ENCODE measurements at regions not wholly inside any gene's neighbourhood (a gene's known extent, or its start where the extent isn't known, plus 50 kb on each side); places are given as distances from the start of the nearest gene placed in this dataset.

DNA sequence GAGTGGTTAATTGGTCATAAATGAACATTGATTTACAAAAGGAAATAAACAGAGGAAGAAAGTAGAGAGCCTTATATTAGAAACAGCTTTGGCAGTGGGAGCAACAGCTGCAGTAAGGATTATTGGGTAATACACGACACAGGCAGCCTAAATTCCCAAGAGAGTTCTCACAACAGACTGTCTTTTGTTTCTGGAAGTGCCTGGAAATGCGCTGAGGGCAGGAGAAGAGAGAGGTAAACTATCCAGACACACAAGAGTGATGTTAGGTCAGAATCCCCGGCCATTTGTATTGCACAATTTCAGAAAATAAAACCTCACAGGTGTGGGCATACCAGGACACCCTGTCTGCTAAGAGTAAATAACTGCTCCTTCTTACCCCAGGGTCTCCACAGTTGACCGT, 450.4 kb upstream of the CTNND2 start:
- DNase-seq (ENCODE audit: low read depth in 1 of 2, low spot score in 1 of 2): no peak
- TF ChIP-seq, protein P1, sequence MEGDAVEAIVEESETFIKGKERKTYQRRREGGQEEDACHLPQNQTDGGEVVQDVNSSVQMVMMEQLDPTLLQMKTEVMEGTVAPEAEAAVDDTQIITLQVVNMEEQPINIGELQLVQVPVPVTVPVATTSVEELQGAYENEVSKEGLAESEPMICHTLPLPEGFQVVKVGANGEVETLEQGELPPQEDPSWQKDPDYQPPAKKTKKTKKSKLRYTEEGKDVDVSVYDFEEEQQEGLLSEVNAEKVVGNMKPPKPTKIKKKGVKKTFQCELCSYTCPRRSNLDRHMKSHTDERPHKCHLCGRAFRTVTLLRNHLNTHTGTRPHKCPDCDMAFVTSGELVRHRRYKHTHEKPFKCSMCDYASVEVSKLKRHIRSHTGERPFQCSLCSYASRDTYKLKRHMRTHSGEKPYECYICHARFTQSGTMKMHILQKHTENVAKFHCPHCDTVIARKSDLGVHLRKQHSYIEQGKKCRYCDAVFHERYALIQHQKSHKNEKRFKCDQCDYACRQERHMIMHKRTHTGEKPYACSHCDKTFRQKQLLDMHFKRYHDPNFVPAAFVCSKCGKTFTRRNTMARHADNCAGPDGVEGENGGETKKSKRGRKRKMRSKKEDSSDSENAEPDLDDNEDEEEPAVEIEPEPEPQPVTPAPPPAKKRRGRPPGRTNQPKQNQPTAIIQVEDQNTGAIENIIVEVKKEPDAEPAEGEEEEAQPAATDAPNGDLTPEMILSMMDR (IDR thresholded peaks at IDR 0.05; ENCODE audit: insufficient read depth, low read length): no peak
- TF ChIP-seq SPI1 (IDR thresholded peaks at IDR 0.05; ENCODE audit: borderline replicate concordance, low read depth): no peak
- TF ChIP-seq GABPA (IDR thresholded peaks at IDR 0.05; ENCODE audit: low read depth): no peak
- TF ChIP-seq, protein P2, sequence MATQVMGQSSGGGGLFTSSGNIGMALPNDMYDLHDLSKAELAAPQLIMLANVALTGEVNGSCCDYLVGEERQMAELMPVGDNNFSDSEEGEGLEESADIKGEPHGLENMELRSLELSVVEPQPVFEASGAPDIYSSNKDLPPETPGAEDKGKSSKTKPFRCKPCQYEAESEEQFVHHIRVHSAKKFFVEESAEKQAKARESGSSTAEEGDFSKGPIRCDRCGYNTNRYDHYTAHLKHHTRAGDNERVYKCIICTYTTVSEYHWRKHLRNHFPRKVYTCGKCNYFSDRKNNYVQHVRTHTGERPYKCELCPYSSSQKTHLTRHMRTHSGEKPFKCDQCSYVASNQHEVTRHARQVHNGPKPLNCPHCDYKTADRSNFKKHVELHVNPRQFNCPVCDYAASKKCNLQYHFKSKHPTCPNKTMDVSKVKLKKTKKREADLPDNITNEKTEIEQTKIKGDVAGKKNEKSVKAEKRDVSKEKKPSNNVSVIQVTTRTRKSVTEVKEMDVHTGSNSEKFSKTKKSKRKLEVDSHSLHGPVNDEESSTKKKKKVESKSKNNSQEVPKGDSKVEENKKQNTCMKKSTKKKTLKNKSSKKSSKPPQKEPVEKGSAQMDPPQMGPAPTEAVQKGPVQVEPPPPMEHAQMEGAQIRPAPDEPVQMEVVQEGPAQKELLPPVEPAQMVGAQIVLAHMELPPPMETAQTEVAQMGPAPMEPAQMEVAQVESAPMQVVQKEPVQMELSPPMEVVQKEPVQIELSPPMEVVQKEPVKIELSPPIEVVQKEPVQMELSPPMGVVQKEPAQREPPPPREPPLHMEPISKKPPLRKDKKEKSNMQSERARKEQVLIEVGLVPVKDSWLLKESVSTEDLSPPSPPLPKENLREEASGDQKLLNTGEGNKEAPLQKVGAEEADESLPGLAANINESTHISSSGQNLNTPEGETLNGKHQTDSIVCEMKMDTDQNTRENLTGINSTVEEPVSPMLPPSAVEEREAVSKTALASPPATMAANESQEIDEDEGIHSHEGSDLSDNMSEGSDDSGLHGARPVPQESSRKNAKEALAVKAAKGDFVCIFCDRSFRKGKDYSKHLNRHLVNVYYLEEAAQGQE (IDR thresholded peaks at IDR 0.05; ENCODE audit: insufficient replicate concordance, low read depth): no peak
- no peak for TF ChIP-seq POLR2AphosphoS5 (IDR thresholded peaks at IDR 0.05; ENCODE audit: low read depth)
- no peak overlapping the region for H3K27ac ChIP-seq (replicated peaks)

DNA sequence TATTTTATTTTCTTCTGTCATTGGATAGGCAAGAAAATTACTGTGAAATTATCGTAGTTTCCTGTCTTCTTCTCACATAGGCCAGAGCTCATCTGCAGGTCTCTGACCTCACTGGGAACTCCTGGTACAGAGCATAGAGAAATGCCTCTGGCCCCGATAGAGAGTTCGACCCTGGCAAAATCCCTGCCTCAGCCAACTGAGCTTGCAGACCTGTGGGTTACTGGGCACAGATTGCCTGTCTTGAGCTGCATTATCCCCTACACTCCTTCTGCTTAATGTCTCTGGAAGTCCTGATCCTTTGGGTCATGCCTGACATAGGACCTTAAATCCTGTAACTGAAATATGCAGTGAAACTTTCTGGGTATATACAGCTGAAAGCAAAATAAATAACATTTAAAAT, 439.3 kb upstream of the CTNND2 start:
- DNase-seq (ENCODE audit: low read depth in 1 of 2, low spot score in 1 of 2): no peak
- no peaks in the 10 kb centered on the region for H3K27me3 ChIP-seq (ENCODE audit: insufficient read depth, poor library complexity, severe bottlenecking)
- TF ChIP-seq, protein P2 (IDR thresholded peaks at IDR 0.05; ENCODE audit: insufficient replicate concordance, low read depth): no peak
- TF ChIP-seq GABPA (IDR thresholded peaks at IDR 0.05; ENCODE audit: low read depth): no peak
- TF ChIP-seq SPI1 (IDR thresholded peaks at IDR 0.05; ENCODE audit: borderline replicate concordance, low read depth): no peak
- no peak for TF ChIP-seq POLR2AphosphoS5 (IDR thresholded peaks at IDR 0.05; ENCODE audit: low read depth)
- TF ChIP-seq, protein P1 (IDR thresholded peaks at IDR 0.05; ENCODE audit: insufficient read depth, low read length): no peak
- no peak overlapping the region for H3K4me3 ChIP-seq (replicated peaks; ENCODE audit: insufficient read depth, low read length)
- no peak overlapping the region for H3K27ac ChIP-seq (replicated peaks)

More for the DNA sequence above, 450.4 kb upstream of the CTNND2 start:
- Histone ChIP-seq H3K27me3 (ENCODE audit: insufficient read depth, poor library complexity, severe bottlenecking) (no peaks in the 10 kb centered on the region), H3K4me3 (replicated peaks; ENCODE audit: insufficient read depth, low read length) (no peak overlapping the region)

DNA sequence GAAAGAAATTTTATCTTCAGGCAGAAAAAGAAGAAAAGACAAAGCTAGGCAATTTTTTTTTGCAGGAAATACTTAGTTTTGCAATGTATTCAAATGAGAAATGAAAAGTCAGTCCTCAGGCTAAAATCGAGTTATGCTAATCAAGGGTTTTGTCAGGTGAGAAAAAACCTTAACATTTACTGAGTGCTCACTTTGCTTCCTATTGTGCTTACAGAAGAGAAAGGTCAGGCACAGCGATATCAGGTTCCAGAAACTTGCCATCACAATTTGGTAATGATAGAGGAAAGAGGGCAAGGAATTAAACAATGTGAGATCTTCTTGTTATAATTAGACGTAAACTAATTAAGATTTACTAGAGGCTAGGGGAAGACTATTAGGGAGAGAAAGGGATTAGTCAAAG, 431.7 kb upstream of the CTNND2 start:
- TF ChIP-seq SPI1 (IDR thresholded peaks at IDR 0.05; ENCODE audit: borderline replicate concordance, low read depth) (no peak), POLR2AphosphoS5 (IDR thresholded peaks at IDR 0.05; ENCODE audit: low read depth) (no peak), GABPA (IDR thresholded peaks at IDR 0.05; ENCODE audit: low read depth) (no peak)
- TF ChIP-seq, protein P2 (IDR thresholded peaks at IDR 0.05; ENCODE audit: insufficient replicate concordance, low read depth): no peak
- TF ChIP-seq, protein P1 (IDR thresholded peaks at IDR 0.05; ENCODE audit: insufficient read depth, low read length): no peak
- no peaks in the 10 kb centered on the region for H3K27me3 ChIP-seq (ENCODE audit: insufficient read depth, poor library complexity, severe bottlenecking)
- DNase-seq (ENCODE audit: low read depth in 1 of 2, low spot score in 1 of 2): no peak
- H3K27ac ChIP-seq (replicated peaks): no peak overlapping the region
- no peak overlapping the region for H3K4me3 ChIP-seq (replicated peaks; ENCODE audit: insufficient read depth, low read length)
